Mesothelial cell of epicardium (in vitro differentiated cells): ENCODE measurements at regions not wholly inside any gene's neighbourhood (a gene's known extent, or its start where the extent isn't known, plus 50 kb on each side); places are given as distances from the start of the nearest gene placed in this dataset.

Experiments
- DNase-seq, 2 experiments: peaks; one replicate each; pipeline ENCODE4 v3.0.0; 2021; ENCODE audit warnings: low spot score in 2 of 2; ENCODE audit not compliant: unreplicated experiment in 2 of 2
- H3K27ac Mint-ChIP-seq: 2 replicates; pipeline ENCODE4 v1.8.0; 2021; ENCODE audit warnings: mixed read lengths
- H3K27me3 Mint-ChIP-seq: 2 replicates; pipeline ENCODE4 v1.8.0; 2021; ENCODE audit warnings: low read depth, mixed read lengths
- H3K36me3 Mint-ChIP-seq: 2 replicates; pipeline ENCODE4 v1.8.0; 2021; ENCODE audit warnings: mixed read lengths
- H3K4me1 Mint-ChIP-seq: 2 replicates; pipeline ENCODE4 v1.8.0; 2021; ENCODE audit warnings: mixed read lengths
- H3K4me3 Mint-ChIP-seq: 2 replicates; pipeline ENCODE4 v1.8.0; 2021; ENCODE audit warnings: mild to moderate bottlenecking, moderate library complexity, mixed read lengths
- H3K9me3 Mint-ChIP-seq: 2 replicates; pipeline ENCODE4 v1.8.0; 2021; ENCODE audit warnings: mixed read lengths
- TF ChIP-seq, protein P1 (sequence below): fragments of 200-600 bp; sonication (generic); IDR thresholded peaks from one replicate; pipeline ENCODE4 v1.5.0; 2021; ENCODE audit warnings: antibody characterized with exemption; ENCODE audit not compliant: unreplicated experiment

DNA sequence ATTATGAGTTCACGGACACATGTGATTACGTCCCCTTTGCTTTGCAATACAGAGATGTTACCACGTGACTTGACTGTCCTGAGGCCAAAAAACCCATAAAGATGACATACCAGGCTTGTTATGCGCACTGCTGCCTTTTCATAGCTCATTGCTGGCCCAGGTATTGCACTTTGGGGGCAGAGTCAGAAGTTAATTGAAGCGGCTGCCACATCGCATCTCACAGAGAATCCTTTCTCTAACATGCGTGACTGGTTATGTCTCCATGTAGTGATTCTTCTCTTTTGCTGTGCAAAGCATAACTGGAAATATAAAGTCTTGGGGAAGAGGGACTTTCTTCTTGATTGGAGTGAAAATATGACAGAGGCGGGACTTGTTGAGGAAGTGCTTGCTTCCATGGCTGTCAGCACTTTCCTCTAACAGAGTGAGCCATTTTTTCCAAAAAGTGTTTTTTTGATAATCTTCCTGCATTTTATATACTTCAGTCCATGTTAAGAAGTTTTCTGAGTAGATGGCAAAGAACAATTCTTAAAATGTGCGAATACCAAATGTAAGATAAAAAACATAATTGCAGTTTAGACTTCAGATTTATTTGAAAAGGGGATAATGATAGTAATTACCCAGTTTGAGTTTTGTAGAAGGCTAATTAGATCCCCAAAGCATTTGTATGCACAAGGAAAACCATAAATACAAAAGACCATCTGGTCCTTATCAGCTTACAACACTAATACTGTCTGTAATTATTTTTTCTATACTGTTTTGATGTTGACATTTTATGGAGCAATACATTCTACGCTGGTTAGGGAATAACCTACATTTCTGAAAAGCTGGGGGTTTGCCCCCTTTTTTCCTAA lies 324.6 kb upstream of the MTNR1B start:
- peaks cover 2% of the 10 kb centered on the region for H3K36me3 Mint-ChIP-seq
- H3K9me3 Mint-ChIP-seq = no peaks in the 10 kb centered on the region
- TF ChIP-seq, protein P1, sequence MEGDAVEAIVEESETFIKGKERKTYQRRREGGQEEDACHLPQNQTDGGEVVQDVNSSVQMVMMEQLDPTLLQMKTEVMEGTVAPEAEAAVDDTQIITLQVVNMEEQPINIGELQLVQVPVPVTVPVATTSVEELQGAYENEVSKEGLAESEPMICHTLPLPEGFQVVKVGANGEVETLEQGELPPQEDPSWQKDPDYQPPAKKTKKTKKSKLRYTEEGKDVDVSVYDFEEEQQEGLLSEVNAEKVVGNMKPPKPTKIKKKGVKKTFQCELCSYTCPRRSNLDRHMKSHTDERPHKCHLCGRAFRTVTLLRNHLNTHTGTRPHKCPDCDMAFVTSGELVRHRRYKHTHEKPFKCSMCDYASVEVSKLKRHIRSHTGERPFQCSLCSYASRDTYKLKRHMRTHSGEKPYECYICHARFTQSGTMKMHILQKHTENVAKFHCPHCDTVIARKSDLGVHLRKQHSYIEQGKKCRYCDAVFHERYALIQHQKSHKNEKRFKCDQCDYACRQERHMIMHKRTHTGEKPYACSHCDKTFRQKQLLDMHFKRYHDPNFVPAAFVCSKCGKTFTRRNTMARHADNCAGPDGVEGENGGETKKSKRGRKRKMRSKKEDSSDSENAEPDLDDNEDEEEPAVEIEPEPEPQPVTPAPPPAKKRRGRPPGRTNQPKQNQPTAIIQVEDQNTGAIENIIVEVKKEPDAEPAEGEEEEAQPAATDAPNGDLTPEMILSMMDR = no peak
- no peak for DNase-seq
- H3K27ac Mint-ChIP-seq = no peak overlapping the region
- no peaks in the 10 kb centered on the region for H3K27me3 Mint-ChIP-seq
- no peak overlapping the region for H3K4me3 Mint-ChIP-seq
- peaks cover 17% of the 10 kb centered on the region for H3K4me1 Mint-ChIP-seq

DNA sequence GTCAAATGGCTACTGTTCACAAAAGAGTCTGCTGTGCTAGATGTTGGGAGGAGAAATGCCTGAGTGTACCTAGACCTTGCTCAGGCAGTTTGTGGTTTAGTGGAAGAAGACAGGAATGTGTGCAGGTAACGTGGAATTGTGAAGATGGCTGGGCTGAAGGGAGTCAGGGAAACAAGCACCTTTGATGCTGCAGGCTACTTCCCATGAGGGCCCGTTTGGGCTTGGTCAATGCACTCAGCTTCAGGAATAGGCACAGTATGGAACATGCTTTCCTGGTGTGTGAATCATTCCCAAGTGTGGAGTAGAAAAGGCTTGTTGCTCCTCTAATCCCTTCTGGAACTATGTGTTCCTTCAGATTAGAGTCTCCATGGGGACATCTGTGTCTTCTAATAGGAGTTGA lies 318.3 kb upstream of the MTNR1B start:
- Mint-ChIP-seq H3K27me3 (peaks cover 2% of the 10 kb centered on the region), H3K36me3 (peaks cover 2% of the 10 kb centered on the region), H3K9me3 (no peaks in the 10 kb centered on the region), H3K4me1 (peaks cover 8% of the 10 kb centered on the region), H3K4me3 (no peak overlapping the region), H3K27ac (no peak overlapping the region)
- TF ChIP-seq, protein P1 = no peak
- DNase-seq = no peak

DNA sequence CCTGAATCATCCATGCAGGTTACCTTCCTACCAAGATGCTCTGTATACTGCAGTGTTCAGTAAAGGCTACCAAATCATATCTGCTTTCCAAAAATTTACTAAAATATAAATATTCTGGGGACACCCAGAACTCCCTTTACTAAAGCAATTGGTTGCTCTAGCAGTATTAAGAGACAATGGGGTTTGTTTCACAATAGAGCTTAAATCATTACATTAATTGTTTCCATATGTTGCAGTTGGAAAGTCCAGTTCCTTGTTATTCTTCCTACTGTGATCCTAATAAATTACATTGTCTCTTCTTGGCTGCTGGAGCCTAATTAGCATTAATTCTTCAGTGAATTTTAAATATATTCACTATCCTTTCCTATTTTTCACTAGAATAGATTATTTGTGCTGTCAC lies 316.0 kb upstream of the MTNR1B start:
- Mint-ChIP-seq H3K36me3 (peaks cover 2% of the 10 kb centered on the region), H3K9me3 (no peaks in the 10 kb centered on the region), H3K27ac (no peak overlapping the region), H3K4me3 (no peak overlapping the region), H3K27me3 (peaks cover 2% of the 10 kb centered on the region), H3K4me1 (peaks cover 8% of the 10 kb centered on the region)
- TF ChIP-seq, protein P1 = no peak
- no peak for DNase-seq

- H3K9me3 Mint-ChIP-seq = no peaks in the 10 kb centered on the region
- peaks cover 8% of the 10 kb centered on the region for H3K4me1 Mint-ChIP-seq
- H3K36me3 Mint-ChIP-seq = no peaks in the 10 kb centered on the region
- H3K27ac Mint-ChIP-seq = no peak overlapping the region
- DNase-seq = no peak
- no peak overlapping the region for H3K4me3 Mint-ChIP-seq
- H3K27me3 Mint-ChIP-seq = no peaks in the 10 kb centered on the region
- TF ChIP-seq, protein P1 = no peak
Measured at GRCh38 chr11:92656783-92657182, 312.7 kb upstream of the MTNR1B start.

GRCh38 chr11:92657226-92657625 lies 312.2 kb upstream of the MTNR1B start:
- Mint-ChIP-seq H3K4me1 (peaks cover 8% of the 10 kb centered on the region), H3K36me3 (no peaks in the 10 kb centered on the region), H3K27ac (no peak overlapping the region), H3K4me3 (no peak overlapping the region), H3K9me3 (no peaks in the 10 kb centered on the region), H3K27me3 (no peaks in the 10 kb centered on the region)
- TF ChIP-seq, protein P1 = no peak
- no peak for DNase-seq
